Prostate gland (tissue), 2 donors: ENCODE measurements at regions not wholly inside any gene's neighbourhood (a gene's known extent, or its start where the extent isn't known, plus 50 kb on each side); places are given as distances from the start of the nearest gene placed in this dataset.

Experiments
- DNase-seq: peaks from one replicate; pipeline ENCODE4 v3.0.0-alpha.2; 2019; ENCODE audit warnings: low spot score
- H3K27ac ChIP-seq, 2 donors: fragments of 200-600 bp; sonication (generic); 2 replicates each; pipeline ENCODE4 v1.5.1; 2017 to 2019
- H3K27me3 ChIP-seq: fragments of 200-600 bp; sonication (generic); replicated peaks from 2 replicates; pipeline ENCODE4 v1.5.1; 2019; ENCODE audit not compliant: insufficient read depth
- H3K36me3 ChIP-seq, 2 donors: fragments of 200-600 bp; sonication (generic); 1 replicate in 1 of 2; 2 replicates in 1 of 2; pipeline versions ENCODE4 v1.5.1 to v1.8.1; 2017 to 2019
- H3K4me1 ChIP-seq: fragments of 200-600 bp; sonication (generic); replicated peaks from 2 replicates; pipeline ENCODE4 v1.5.1; 2019
- H3K4me3 ChIP-seq, 2 donors: fragments of 200-600 bp; sonication (generic); 2 replicates each; pipeline ENCODE4 v1.5.1; 2017 to 2019
- H3K9me3 ChIP-seq: fragments of 200-600 bp; sonication (generic); 2 replicates; pipeline ENCODE4 v1.5.1; 2017
- POLR2A ChIP-seq: fragments of 450-650 bp; IDR thresholded peaks from one replicate; pipeline ENCODE4 v1.6.1; 2016; ENCODE audit warnings: antibody characterized with exemption, mild to moderate bottlenecking
- POLR2AphosphoS5 ChIP-seq: sonication (generic); formaldehyde crosslinking; IDR thresholded peaks from one replicate; pipeline ENCODE4 v1.6.1; 2017; ENCODE audit warnings: antibody characterized with exemption
- WGBS: methylation state at CpG from one replicate; pipeline ENCODE4 v1.1.5; 2018; 5-methylcytosine and 5-hydroxymethylcytosine counted together
- intact Hi-C: fragments of 100-400 bp; cut with DNase I; formaldehyde crosslinking; loops from one replicate; pipeline ENCODE4 v1.14.2; 2022
- TF ChIP-seq, protein P1 (sequence below), 4 experiments: fragments of 200-600 bp in 2 of 4; fragments of 450-650 bp in 2 of 4; sonication (generic) in 2 of 4; IDR thresholded peaks; 1 replicate in 3 of 4; 2 replicates in 1 of 4; pipeline ENCODE4 v1.5.1; 2016 to 2019; ENCODE audit warnings: antibody characterized with exemption in 4 of 4, mild to moderate bottlenecking in 2 of 4, moderate library complexity in 2 of 4

DNA sequence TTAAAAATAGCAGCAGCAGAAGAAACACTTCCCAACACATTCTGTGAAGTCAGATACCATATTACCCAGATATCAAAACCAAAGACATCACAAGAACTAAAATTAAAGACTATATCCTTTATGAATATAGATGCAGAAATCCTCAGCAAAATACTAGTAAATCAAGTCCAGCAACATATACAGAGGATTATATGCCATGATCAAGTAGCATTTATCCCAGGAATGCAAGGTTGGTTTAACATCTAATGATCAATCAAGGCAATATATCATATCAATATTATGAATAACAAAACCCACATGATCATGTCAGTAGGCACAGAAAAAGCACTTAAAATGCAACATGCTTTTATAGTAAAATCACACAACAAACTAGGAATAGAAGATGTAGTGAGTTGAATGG, 88.1 kb downstream of the RPS24 start:
- no peak overlapping the region for H3K4me3 ChIP-seq
- H3K27ac ChIP-seq = no peak overlapping the region
- H3K36me3 ChIP-seq = no peaks in the 10 kb centered on the region
- no peaks in the 10 kb centered on the region for H3K4me1 ChIP-seq
- DNase-seq = no peak
- H3K9me3 ChIP-seq = no peaks in the 10 kb centered on the region
- no peaks in the 10 kb centered on the region for H3K27me3 ChIP-seq
- no peak for TF ChIP-seq POLR2A
- TF ChIP-seq POLR2AphosphoS5 = no peak
- TF ChIP-seq, protein P1, sequence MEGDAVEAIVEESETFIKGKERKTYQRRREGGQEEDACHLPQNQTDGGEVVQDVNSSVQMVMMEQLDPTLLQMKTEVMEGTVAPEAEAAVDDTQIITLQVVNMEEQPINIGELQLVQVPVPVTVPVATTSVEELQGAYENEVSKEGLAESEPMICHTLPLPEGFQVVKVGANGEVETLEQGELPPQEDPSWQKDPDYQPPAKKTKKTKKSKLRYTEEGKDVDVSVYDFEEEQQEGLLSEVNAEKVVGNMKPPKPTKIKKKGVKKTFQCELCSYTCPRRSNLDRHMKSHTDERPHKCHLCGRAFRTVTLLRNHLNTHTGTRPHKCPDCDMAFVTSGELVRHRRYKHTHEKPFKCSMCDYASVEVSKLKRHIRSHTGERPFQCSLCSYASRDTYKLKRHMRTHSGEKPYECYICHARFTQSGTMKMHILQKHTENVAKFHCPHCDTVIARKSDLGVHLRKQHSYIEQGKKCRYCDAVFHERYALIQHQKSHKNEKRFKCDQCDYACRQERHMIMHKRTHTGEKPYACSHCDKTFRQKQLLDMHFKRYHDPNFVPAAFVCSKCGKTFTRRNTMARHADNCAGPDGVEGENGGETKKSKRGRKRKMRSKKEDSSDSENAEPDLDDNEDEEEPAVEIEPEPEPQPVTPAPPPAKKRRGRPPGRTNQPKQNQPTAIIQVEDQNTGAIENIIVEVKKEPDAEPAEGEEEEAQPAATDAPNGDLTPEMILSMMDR (IDR thresholded peaks at IDR 0.05) = no peak
- intact Hi-C loops = no loop called here

DNA sequence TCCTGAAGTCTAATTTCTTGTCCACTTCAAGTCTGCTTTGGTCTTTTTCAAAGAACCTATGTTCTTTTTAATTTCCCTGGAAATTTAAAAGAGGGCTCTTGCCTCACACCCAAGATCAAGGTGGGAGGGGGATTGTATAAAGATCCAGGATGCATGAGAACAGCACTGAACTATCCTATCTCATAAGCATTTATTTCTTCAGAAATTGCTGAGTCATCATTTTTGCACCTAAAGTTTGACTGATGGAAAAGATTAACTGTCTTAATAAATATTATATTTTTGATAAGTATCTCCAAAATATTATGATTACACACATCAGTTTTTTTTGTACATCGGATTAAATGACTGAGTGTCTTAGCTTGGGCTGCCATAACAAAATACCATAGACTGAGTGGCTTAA, 90.5 kb downstream of the RPS24 start:
- no peaks in the 10 kb centered on the region for H3K4me1 ChIP-seq
- intact Hi-C loops = no loop called here
- TF ChIP-seq, protein P1 (IDR thresholded peaks at IDR 0.05) = no peak
- no peak for TF ChIP-seq POLR2A
- no peak for TF ChIP-seq POLR2AphosphoS5
- no peaks in the 10 kb centered on the region for H3K27me3 ChIP-seq
- 91% methylated on average over 1 of the region's 1 CpG for WGBS
- no peak for DNase-seq
- H3K4me3 ChIP-seq = no peak overlapping the region
- no peaks in the 10 kb centered on the region for H3K36me3 ChIP-seq
- H3K9me3 ChIP-seq = no peaks in the 10 kb centered on the region
- no peak overlapping the region for H3K27ac ChIP-seq

GRCh38 chr10:78129211-78129610, 95.5 kb downstream of the RPS24 start:
- Histone ChIP-seq H3K27me3 (no peaks in the 10 kb centered on the region), H3K27ac (no peak overlapping the region), H3K4me1 (no peaks in the 10 kb centered on the region), H3K9me3 (no peaks in the 10 kb centered on the region), H3K4me3 (no peak overlapping the region), H3K36me3 (no peaks in the 10 kb centered on the region)
- TF ChIP-seq, protein P1 (IDR thresholded peaks at IDR 0.05) = no peak
- no peak for TF ChIP-seq POLR2A
- no peak for TF ChIP-seq POLR2AphosphoS5
- 92% methylated on average over 5 of the region's 5 CpGs for WGBS
- no peak for DNase-seq
- intact Hi-C loops = no loop called here

- 71% methylated on average over 9 of the region's 9 CpGs for WGBS
- Histone ChIP-seq H3K27me3 (no peaks in the 10 kb centered on the region), H3K9me3 (no peaks in the 10 kb centered on the region), H3K4me3 (no peak overlapping the region), H3K4me1 (no peaks in the 10 kb centered on the region), H3K27ac (no peak overlapping the region), H3K36me3 (no peaks in the 10 kb centered on the region)
- no peak for DNase-seq
- intact Hi-C loops = no loop called here
- TF ChIP-seq, protein P1 (IDR thresholded peaks at IDR 0.05) = no peak
- TF ChIP-seq POLR2A (no peak), POLR2AphosphoS5 (no peak)
These were observed 97.5 kb downstream of the RPS24 start for GRCh38 chr10:78130966-78131710.

DNA sequence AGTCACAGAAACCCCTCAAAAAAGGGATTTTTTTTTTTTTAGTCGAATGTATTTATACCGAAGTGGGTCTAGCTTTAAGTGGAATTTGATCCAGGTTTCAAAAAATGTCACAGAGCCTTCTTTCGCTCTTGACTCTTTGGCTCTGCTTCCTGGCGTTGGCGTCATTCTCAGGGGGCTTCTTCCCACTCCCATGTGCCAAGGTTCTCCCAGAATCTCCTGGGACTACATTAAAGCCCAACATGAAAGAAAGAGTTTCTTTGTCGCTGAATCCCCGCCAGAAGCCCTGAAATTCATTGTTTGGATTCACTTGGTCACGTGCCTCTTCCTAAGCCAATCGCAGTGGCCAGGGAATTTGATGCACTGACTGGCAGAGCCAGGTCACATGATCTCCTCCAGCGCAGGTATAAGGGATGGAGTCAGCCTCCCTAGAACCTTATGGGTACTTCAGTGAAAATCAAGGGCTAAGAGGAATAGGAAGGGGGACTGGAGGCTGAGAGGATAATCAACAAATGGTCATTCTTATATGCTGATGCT, 101.2 kb downstream of the RPS24 start:
- intact Hi-C loops = no loop called here
- TF ChIP-seq POLR2AphosphoS5 (no peak), POLR2A (no peak)
- TF ChIP-seq, protein P1 (IDR thresholded peaks at IDR 0.05) = no peak
- DNase-seq = no peak
- Histone ChIP-seq H3K36me3 (no peaks in the 10 kb centered on the region), H3K9me3 (no peaks in the 10 kb centered on the region), H3K27me3 (no peaks in the 10 kb centered on the region), H3K4me3 (no peak overlapping the region), H3K4me1 (no peaks in the 10 kb centered on the region), H3K27ac (no peak overlapping the region)
- WGBS = 87% methylated on average over 10 of the region's 10 CpGs
